CD4-positive, alpha-beta T cell treated with Interleukin-4 for 4 hours (primary cell): ENCODE measurements at regions not wholly inside any gene's neighbourhood (a gene's known extent, or its start where the extent isn't known, plus 50 kb on each side); places are given as distances from the start of the nearest gene placed in this dataset.

ENCODE experiments used
- DNase-seq: peaks from one replicate; pipeline ENCODE4 v3.0.0-alpha.2; 2020

DNA sequence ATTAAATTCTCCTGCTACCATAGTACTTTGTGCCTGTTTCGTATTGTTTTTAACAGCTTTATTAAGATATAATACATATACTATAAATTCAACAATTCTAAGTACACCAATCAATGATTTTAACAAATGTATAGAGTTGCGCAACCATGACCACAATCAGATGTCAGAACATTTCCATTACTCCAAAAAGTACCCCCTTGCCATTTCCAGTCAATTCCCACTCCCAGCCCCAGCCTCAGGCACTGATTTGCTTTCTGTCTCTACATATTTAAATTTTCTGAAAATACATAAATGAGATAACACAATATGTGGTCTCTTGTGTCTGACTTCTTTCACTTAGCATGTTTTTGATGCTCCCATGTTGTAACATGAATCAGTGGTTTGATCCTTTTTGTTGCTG is 193.9 kb downstream of the FIGN start:
- no peak for DNase-seq

DNA sequence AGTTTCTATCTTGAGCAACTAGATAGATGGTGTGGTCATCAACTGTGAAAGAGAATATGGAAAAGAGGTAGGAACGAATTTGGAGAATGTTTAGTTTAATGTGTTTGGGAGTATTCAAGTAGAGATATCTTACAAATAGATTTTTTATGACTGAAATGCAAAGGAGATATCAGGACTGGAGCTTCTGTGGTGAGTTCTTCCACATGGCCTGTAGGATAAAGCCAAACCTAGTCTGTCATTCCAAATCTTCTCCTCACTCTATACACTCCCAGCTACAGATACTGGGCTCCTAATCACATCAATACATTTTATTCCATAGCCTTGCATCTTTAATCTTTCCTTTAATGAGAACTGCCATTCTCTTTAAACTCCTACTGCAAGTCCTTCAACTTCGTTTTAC is 194.3 kb downstream of the FIGN start:
- DNase-seq: no peak

DNA sequence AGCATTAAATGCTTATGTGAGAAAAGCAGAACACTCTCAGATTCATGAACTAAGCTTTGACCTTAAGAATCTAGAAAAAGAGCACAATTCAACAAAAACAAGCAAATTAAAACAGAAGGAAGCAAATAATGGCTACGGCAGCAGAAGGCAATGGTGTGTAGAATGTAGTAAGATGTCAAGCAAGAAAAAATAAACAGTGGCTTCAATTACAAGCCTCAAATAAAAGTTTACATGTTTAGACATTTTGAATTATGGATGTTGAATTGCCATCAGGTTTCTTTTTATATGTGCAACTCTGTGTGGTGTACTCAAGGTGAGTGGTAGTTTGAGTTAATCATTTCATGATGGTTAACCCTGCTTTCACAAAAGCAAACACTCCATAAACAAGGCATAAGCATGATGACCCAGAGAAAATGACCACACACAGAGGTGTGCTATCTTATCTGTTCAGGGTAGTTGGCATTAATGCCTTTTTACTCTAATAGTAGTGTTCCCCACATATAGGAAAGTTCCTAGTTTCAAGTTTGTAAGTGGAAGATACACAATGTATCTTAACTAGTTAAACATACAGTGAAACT is 207.1 kb downstream of the FIGN start:
- no peak for DNase-seq

DNA sequence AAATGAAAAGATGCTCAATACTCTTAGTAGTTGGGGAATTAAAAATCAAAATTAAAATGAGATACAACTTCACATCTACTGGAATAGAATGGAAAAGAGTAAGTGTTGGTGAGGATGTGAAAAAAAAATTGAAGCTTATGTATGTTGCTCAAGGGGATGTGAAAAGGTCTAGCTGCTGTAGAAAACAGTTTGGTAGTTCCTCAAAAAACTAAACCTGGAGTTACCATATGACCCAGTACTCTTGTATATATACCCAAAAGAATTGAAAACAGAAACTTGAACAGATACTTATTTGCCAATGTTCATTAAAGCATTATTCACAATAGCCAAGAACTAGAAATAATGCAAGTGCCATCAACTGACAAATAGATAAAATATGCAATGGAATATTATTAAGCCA is 208.4 kb downstream of the FIGN start:
- DNase-seq: no peak

DNA sequence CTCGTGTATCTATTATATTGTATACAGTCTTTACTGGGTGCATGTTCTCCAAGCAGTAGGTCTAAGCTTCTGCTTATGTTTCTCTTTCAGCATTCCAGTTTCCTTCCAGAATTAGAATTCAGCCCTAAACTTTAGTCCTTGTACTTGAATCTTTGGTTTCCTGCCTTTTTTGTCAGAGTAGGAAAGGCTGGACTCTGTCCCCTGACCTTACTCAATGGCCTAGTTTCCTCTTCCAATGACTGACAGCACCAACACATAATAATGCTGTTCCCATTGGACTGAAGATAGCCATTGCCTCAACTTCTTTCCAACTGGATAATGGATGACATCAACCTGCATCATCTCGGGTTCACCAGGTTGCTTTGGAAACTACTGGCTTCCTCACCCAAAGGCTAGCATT is 217.0 kb downstream of the FIGN start:
- DNase-seq: no peak

DNA sequence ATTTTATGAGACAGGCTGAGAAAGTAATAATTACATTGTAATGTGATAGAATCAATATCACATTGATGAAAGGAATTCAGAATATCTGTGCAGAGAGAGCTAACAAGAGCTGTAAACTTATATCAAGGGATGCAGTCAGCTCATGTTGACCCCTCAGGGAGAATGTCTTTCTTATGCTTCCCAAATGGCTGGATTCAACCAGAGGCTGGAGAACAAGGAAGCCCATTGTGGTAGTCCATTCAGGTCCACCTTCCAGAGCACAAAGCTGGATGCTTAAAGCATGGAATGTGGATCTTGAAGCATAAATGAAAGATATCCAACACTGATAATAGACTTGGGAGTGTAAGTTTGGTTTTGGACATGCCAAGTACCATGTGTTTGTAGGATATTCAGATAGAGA is 220.0 kb downstream of the FIGN start:
- no peak for DNase-seq

DNA sequence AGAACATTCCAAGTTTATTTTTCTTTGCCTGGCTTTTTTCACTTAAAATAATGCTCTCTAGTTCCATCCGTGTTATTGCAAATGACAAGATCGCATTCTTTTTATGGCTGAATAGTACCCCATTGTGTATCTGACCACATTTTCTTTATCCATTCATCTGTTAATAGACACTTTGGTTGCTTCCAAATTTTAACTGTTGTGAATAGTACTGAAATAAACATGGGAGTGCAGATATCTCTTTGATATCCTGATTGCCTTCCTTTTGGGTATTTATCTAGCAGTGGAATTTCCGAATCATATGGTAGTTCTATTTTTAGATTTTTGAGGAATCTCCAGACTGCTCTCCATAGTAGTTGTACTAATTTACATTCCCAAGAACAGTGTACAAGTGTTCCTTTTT is 230.5 kb downstream of the FIGN start:
- DNase-seq: no peak

DNA sequence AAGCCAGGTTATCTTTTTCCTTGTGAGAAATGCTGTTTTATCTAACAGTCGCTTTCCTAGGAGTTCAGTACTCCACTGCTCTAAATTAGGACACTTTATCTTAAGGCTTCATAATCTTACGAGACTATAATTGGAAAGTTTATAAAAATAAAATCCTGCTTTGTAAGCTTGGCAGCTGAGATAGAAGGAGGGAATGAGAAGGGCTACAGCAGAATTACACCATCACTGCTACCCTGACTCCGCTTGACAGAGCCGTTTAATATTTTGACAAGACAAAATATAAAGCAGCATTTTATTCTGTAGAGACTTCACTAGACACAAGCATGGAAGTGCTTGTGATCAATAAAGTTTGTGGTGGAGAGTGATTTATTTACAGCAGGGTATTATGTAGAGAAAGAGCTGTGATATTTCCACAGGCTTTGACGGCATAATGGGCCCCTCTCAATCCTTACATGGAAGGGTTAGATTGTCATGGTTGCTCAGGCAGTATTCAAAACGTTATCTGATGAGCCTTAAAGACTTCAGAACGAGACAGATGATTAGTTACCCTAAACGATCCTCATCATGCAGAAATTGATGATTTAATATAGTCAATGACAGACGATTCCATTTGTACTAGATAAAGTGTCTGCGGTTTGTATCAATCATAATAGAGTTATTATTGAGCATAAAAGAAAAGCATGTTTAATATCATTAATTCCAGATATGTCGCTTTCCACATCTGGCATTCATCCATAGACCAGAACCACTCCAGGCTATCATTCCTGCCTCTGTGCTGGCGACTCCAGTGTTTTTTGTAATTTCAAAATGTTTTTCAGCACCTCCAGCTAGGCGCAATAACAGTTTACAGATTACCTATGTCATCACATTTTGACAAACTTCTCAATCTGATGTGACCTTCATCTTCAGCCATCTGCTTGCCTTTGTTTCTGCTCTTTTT is 242.2 kb downstream of the FIGN start:
- DNase-seq: no peak

DNA sequence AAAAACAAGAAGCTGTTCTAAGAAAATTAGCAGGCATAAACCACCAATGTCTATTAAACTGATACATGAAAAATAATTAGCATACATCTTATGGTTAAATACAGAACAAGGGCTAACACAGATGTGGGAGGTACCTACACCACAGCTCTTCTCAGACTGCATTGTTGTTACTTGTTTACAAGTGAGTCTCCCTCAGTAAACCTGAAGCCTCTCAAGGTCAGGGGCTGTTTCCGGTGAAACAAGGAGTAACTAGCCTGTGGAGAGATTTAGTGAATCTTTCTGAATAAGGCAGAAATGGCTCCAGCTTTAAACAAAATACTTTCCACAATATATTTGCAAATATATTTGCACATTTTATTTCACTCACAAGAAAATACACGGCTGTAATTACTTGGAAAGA is 244.0 kb downstream of the FIGN start:
- no peak for DNase-seq

DNA sequence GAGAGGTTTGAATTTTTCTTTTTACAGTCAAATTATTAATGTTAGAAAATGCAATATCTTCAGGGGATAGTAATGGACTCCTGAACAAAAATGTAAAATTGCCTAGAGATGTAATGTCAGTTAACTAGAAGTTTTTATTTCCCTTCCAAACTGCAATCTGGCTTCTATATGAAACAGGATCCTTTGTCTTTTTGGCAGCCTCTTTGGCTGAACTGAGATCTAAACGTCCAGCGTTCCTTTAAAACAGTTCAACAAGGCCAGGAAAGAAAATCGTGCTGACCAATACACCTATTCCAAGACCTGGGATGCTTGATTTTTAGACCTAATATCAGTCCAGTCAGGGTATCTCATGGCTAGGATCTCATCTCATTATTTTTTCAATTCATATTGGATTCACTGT is 245.5 kb downstream of the FIGN start:
- no peak for DNase-seq

DNA sequence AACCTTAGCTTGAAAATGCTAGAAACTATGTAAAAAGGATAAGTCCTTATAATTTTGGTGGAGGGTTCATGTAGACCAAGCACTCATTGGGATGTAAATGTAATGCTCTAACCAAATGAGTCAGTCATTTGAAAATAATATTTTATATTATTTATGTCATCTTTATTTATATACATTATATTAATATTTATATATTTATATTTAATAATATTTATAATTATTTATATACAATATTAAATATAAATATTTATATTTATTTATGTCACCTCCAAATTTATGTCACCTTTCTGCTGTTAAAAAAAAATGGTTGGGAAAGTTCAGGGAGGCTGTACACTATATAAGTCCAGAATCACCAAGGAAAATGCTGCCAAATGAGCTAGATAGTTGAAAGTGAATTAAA is 254.3 kb downstream of the FIGN start:
- no peak for DNase-seq

DNA sequence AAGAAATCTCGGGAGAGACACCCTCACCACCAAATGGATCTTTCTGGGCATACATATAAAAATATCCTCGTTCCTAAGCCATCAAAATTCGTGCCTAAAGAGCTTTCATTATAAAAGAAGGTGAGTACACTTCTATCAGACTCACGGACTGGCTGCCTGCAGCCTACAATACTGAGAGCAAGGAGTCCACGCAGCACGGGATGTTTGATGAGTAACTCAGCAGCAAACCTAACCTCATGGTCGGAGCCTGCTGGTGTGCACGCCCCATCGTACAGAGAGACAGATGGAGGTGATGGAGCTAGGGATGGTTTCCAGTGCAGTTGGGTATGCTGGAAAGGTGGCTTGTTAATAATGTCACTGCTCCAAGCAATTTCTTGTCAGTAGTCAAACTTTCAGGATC is 256.2 kb downstream of the FIGN start:
- DNase-seq: no peak

DNA sequence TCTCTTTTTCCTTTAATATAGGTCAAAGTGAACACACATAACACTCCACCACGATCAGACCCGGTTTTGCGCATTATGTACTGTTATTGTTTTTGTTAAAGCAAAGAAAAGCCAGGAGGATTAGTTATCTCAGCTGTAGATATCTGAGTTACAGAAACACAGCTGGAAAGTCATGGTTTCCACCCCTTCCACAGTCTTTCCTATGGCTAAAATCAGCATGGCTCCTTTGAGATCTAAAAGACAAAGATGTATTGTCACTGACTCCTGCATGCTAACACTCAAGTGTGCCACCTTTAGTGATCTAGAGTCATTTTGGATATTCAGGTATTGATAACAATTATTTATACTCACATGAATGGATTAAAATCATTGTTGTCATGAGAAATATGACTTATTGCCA is 260.0 kb downstream of the FIGN start:
- DNase-seq: no peak

DNA sequence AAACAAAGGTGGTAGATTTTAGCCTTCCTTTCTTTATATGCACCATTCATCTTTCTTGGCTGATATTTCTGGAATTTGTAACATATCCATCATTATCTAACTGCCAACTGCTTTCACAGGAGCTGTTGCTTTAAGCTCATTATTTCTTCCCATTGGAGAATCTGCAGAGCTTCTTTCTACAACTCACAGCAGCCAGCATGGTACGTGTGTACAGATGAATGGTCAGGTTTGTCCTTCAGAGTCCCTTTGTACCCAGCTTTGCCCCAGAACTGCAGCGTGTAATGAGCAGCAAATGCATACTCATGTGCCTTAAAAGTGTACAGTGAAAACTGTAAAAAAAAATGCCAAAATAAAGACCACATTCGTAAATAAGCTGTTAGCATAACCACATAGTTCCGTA is 260.9 kb downstream of the FIGN start:
- no peak for DNase-seq

DNA sequence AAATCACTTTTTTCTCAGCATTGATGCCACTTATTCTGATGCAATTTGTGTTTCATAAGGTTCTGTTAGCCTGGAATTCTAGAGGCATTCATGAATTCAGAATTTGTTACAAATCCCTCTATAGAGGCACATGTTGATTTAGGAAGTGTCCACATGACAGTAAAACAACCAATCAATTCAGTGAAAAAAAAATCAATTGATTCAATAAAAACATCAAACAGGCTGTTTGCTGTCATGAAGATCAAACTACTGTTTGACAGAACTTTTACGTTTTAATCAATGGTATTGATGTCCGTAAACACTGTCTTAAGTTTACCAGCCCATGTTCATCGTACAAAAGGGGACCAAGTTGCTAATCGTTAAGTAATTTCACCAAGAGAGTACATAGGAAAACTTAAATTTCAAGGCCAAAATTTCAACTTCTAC is 261.5 kb downstream of the FIGN start:
- DNase-seq: no peak

DNA sequence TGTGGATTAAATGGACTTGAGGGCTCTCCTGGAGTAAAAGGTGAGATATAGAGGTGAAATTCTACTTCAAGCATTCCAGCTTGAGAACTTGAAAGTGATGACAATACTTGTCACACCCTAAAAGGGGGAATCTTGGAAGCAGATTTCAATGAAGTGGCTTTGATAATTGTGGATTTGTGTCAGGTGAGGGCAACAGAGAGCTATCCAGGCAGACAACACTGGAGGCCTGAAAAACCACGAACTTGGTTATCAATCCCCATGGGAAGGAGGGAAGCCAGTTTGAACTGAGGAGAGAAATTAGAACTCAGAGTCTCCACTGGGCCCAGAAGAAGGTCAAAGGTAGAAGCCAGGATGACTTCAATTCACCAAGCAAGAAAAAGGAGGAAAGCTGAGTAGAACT is 263.9 kb downstream of the FIGN start:
- no peak for DNase-seq

DNA sequence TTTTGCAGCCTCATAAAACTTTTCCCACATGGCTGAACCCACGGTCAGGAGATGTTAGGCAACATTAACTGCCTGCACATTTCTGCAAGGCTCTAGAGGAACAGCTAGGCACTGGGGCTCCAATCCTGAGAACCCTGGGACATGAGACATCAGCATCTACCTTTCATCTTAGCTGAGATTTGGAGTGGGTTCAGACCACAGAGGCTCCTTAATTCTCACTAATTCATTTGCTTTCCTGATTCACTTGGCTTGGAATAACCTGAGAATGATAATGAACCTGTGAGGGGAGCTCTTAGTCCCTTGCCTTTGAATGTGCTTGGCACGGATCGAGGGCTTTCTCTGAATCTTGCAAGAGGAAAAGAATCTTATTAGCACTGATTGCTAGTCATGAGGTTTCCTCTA is 266.2 kb downstream of the FIGN start:
- DNase-seq: no peak

DNA sequence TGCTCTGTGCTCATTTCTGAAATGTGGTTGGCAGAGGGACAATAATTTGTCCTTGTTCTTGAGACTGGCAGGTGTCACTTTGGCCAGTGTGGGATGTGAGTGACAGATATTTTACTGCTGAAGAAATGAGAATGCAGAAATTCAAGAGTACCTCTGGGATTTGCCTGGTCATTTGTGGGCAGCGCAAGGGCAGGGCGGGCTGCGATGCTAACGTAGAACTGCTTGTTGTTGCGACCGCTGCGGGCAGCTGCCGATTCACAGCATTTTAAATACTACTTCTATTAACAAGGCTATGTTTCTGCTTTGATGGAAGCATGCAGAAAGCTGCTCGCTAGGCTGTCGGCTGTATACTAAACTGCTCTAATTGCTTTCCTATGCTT is 268.6 kb downstream of the FIGN start:
- no peak for DNase-seq

DNA sequence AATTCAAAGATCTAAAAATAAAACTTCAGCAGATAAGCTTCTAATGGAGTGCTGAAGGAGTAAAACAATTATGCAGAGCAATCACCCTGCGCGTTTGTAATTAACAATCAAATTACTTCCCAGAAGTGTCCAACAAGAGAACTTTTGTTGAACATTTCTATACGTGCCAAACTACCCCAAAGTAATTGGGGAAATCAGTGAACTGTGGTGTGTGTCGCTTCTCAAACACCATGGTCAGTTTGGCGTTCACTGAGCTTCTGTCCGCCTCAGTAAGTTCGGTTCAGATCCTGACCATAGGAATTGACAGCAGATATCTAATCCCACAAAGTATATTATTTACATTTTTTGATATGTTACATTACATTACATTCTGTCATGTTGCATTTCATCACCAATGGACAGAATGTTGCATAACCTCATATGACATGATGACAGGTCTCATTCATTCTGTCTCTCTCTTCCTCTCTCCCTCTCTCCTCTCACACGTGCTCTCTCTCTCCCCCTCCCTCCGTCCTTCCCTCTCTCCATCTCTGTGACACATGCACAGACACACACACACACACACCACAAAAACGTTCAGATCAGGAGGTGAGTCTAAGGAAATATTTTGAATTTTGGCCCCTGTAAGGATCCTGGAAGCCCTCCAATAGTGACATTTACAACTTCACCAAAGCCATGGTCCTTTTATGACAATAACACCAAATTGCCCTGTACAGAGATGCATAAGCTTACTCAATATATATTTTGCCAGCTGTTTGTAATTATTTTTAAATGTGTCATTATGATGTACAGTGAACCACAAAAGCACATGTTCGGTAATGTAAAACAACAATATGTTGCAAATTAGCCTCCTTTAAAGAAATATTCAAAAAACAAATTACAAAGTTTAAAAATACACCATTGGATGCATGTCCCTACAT is 269.2 kb downstream of the FIGN start:
- DNase-seq: no peak

DNA sequence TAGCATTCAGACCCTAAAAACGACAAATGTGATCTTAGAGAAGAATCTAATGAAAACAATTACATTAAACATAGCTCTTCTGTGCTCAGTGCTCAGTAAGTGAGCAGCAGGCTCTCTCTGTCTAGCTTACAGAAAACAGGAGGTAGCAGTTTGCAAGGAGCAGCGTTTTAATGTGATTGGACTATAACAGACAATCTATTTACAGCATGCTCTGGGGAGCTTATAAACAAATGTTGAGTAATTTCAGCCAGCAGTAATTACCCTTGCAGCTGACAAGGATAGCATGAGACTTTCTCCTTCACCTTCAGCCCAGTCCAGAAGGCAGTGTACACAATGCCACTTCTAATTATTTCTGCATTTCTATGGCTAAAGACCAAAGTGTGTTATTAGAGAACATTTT is 270.4 kb downstream of the FIGN start:
- DNase-seq: no peak

DNA sequence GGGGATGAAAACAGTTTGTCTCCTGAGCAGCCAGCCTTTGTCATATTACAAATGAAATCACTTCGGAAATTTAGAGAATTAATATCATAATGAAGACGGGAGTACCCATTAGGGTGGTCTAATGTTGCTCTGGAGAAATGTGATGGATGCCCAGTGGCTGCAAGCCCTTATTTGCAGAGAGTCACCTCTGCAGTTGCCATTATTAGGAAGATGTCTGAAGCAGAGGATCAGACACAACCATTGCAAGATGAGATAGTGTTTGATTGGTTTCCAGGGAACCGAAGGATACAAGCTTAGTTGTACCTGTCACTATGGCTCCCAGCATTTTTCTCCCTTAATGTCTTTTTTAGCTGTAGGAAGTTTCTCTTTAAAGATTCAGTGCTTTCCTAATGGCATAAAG is 272.4 kb downstream of the FIGN start:
- DNase-seq: no peak

DNA sequence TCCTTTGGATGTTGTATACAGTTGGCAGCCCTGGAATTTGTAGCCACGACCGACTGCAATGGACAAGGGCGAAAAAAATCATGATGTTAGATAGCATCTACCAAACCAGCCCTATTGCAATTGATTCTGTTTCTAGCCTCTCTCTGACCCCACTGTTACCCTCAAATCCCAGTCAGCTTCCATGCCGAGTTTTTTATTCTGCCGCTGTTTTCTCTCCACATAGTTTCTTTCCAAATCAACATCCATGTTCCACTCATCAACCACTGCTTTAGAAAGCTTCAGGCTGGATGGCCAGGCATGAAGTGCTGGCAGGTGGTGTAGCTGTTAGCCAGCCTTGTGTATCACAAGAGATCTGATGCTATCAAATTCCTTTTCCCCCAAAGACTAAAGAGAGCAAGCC is 272.8 kb downstream of the FIGN start:
- DNase-seq: no peak

DNA sequence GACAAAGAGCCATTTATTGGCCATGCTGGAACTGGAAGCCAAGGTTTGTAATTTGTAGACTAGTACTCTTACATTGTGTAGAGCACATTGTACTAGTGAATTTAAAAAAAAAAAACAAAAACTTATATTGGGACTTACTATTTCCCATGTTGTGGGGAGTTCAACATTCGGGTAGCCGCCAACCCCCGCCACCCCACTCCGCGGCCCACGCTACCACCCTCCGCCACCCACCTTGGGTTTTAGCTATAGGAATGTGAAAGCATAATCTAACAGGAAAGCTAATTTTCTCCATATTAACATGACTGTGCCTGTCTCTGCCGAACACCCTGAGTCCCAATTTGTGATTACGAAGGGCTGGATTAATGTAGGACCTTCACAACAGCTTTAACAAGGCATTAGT is 275.8 kb downstream of the FIGN start:
- no peak for DNase-seq
